ENCODE measurements at regions not wholly inside any gene's neighbourhood (a gene's known extent, or its start where the extent isn't known, plus 50 kb on each side); places are given as distances from the start of the nearest gene placed in this dataset.
"Not testable (repeated sequence)": the region's sequence is repeated elsewhere in the genome, so short reads cannot be mapped to it uniquely, and the experiment has no call there.

DNA sequence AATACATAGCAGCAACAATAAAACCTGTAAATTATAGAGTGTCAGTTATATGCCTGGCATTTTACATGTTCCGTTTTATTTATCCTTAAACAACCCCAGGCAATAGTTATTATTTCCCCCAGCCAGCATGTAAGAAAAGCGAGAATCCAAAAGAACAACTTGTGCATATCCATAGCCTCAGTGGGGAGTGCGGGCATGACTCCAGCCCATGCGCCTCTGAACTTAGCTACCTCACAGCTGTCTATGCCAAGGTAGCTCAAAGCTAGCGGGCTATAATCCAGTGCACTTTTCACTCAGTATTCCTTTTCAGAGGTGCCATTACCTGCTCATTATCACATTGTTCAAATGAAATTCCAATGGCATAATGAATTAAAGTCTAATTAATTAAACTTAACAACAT lies 257.3 kb upstream of the EDNRA start:
- Mint-ChIP-seq H3K4me3 (no peak overlapping the region), H3K27me3 (no peaks in the 10 kb centered on the region), H3K9me3 (no peaks in the 10 kb centered on the region), H3K27ac (no peak overlapping the region), H3K36me3 (no peaks in the 10 kb centered on the region), H3K4me1 (no peaks in the 10 kb centered on the region)
- DNase-seq = no peak
- H3K9me3 ChIP-seq (ENCODE audit: control insufficient read depth in 1 of 2, low read length in 2 of 2) = no peaks in the 10 kb centered on the region
- intact Hi-C loops (cut with micrococcal nuclease) = no loop called here
- ChIA-PET POLR2A (ENCODE audit: partially characterized antibody) (no interaction called here), CTCF (ENCODE audit: partially characterized antibody) (no interaction called here)
- H3K4me1 ChIP-seq (ENCODE audit: insufficient read depth, low read length) = no peaks in the 10 kb centered on the region
- no peak overlapping the region for H3K27ac ChIP-seq (ENCODE audit: low read depth, low read length)
- H3K27me3 ChIP-seq (ENCODE audit: insufficient read depth, low read length) = no peaks in the 10 kb centered on the region
- H3K4me3 ChIP-seq (ENCODE audit: low read length in 2 of 2) = no peak overlapping the region
- H3K36me3 ChIP-seq (ENCODE audit: insufficient read depth, low read length) = no peaks in the 10 kb centered on the region

DNA sequence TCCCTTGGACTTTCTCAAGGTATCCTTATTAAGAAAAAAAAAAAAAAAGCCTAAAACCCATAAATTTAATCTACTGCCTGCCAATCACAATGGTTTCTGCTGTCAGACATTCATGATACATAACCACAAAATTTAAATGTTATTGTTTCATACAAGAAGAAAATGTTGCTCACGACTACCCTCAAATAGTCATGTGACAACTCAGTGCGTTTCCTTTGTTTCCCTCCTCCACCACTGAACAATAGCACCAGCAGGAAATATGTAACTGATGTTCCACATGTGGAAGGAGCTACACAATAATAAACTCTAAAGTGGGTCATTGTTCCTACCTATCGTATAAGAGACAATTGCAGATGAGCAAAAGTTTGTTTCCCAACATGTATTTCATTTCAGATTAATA lies 244.1 kb upstream of the EDNRA start:
- Mint-ChIP-seq H3K36me3 (no peaks in the 10 kb centered on the region), H3K4me3 (no peak overlapping the region), H3K27ac (no peak overlapping the region), H3K9me3 (no peaks in the 10 kb centered on the region), H3K27me3 (no peaks in the 10 kb centered on the region), H3K4me1 (no peaks in the 10 kb centered on the region)
- ChIA-PET CTCF (ENCODE audit: partially characterized antibody) (no interaction called here), POLR2A (ENCODE audit: partially characterized antibody) (no interaction called here)
- intact Hi-C loops (cut with micrococcal nuclease) = no loop called here
- H3K4me1 ChIP-seq (ENCODE audit: insufficient read depth, low read length) = no peaks in the 10 kb centered on the region
- no peaks in the 10 kb centered on the region for H3K9me3 ChIP-seq (ENCODE audit: control insufficient read depth in 1 of 2, low read length in 2 of 2)
- H3K27ac ChIP-seq (ENCODE audit: low read depth, low read length) = no peak overlapping the region
- no peak for DNase-seq
- no peaks in the 10 kb centered on the region for H3K27me3 ChIP-seq (ENCODE audit: insufficient read depth, low read length)
- no peak overlapping the region for H3K4me3 ChIP-seq (ENCODE audit: low read length in 2 of 2)
- H3K36me3 ChIP-seq (ENCODE audit: insufficient read depth, low read length) = no peaks in the 10 kb centered on the region

DNA sequence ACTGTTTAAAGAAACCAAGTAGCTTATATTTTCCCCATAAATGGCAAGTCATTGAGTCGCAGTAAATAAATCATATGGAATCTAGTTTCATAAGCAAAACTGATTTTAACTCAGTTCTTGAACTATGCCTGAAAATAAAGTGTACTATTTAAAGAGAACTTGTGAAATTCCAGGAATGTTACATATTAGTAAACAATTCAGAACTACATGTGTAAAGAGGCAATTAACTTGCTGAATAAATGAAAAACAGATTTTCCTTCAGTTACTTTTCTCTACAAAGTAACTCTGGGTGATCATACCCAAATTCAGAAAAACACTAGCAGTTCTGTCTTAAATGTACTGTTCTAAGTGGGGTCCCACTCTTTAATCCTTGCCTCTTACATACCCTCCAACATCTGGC lies 236.1 kb upstream of the EDNRA start:
- no peak for DNase-seq
- Histone ChIP-seq H3K9me3 (ENCODE audit: control insufficient read depth in 1 of 2, low read length in 2 of 2) (no peaks in the 10 kb centered on the region), H3K4me1 (ENCODE audit: insufficient read depth, low read length) (no peaks in the 10 kb centered on the region), H3K36me3 (ENCODE audit: insufficient read depth, low read length) (no peaks in the 10 kb centered on the region), H3K4me3 (ENCODE audit: low read length in 2 of 2) (no peak overlapping the region), H3K27ac (ENCODE audit: low read depth, low read length) (no peak overlapping the region), H3K27me3 (ENCODE audit: insufficient read depth, low read length) (no peaks in the 10 kb centered on the region)
- H3K9me3 Mint-ChIP-seq = no peaks in the 10 kb centered on the region
- H3K36me3 Mint-ChIP-seq = no peaks in the 10 kb centered on the region
- no peak overlapping the region for H3K4me3 Mint-ChIP-seq
- H3K4me1 Mint-ChIP-seq = no peaks in the 10 kb centered on the region
- ChIA-PET POLR2A (ENCODE audit: partially characterized antibody) (no interaction called here), CTCF (ENCODE audit: partially characterized antibody) (no interaction called here)
- H3K27me3 Mint-ChIP-seq = no peaks in the 10 kb centered on the region
- H3K27ac Mint-ChIP-seq = no peak overlapping the region
- intact Hi-C loops (cut with micrococcal nuclease) = no loop called here

DNA sequence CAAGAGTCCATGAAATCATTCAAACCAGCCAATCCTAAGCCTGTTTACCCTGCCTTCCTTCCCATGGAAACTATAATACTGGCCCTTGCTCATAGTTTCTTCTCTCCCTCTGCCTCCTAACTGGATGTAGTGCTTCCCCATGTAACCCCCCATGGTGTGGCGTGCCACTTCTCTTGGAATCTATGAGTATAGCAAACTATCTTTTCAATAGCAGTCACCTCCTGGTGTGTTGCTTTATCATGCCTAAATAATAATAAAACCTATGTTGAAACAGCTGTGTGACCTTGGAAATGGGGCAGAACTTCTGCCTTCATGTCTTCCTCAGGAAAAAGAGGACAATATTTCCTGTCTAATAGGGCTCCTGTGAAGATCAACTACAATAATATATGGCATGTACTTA lies 234.8 kb upstream of the EDNRA start:
- ChIA-PET CTCF (ENCODE audit: partially characterized antibody) (no interaction called here), POLR2A (ENCODE audit: partially characterized antibody) (no interaction called here)
- H3K4me3 Mint-ChIP-seq = no peak overlapping the region
- no peak overlapping the region for H3K27ac Mint-ChIP-seq
- Histone ChIP-seq H3K9me3 (ENCODE audit: control insufficient read depth in 1 of 2, low read length in 2 of 2) (no peaks in the 10 kb centered on the region), H3K4me1 (ENCODE audit: insufficient read depth, low read length) (no peaks in the 10 kb centered on the region), H3K36me3 (ENCODE audit: insufficient read depth, low read length) (no peaks in the 10 kb centered on the region), H3K4me3 (ENCODE audit: low read length in 2 of 2) (no peak overlapping the region), H3K27me3 (ENCODE audit: insufficient read depth, low read length) (no peaks in the 10 kb centered on the region), H3K27ac (ENCODE audit: low read depth, low read length) (no peak overlapping the region)
- H3K27me3 Mint-ChIP-seq = no peaks in the 10 kb centered on the region
- no peak for DNase-seq
- intact Hi-C loops (cut with micrococcal nuclease) = no loop called here
- peaks cover 0 to under 1% (median 0%) of the 10 kb centered on the region in 8 donors for H3K9me3 Mint-ChIP-seq
- H3K36me3 Mint-ChIP-seq = no peaks in the 10 kb centered on the region
- H3K4me1 Mint-ChIP-seq = no peaks in the 10 kb centered on the region

DNA sequence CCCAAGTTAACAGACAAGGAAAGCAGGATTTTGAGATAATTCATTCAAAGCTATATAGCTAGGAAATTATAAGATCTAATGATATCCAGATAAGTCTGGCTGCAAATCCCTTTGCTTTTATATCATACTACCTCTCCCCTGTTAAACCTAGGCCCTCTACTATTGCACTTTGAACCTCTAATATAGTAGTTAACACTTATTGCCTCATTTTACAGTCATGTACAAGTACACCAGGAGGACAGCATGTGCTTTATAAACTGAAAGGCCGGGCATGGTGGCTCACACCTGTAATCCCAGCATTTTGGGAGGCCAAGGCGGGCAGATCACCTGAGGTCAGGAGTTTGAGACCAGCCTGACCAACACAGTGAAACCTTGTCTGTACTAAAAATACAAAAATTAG lies 234.4 kb upstream of the EDNRA start:
- H3K36me3 ChIP-seq (ENCODE audit: insufficient read depth, low read length); H3K4me1 ChIP-seq (ENCODE audit: insufficient read depth, low read length); H3K9me3 Mint-ChIP-seq; H3K9me3 ChIP-seq (ENCODE audit: control insufficient read depth in 1 of 2, low read length in 2 of 2); H3K27ac Mint-ChIP-seq; intact Hi-C loops (cut with micrococcal nuclease); H3K27me3 Mint-ChIP-seq; DNase-seq; POLR2A ChIA-PET (ENCODE audit: partially characterized antibody); H3K4me3 Mint-ChIP-seq; H3K27ac ChIP-seq (ENCODE audit: low read depth, low read length); H3K36me3 Mint-ChIP-seq; H3K4me3 ChIP-seq (ENCODE audit: low read length in 2 of 2); CTCF ChIA-PET (ENCODE audit: partially characterized antibody); H3K27me3 ChIP-seq (ENCODE audit: insufficient read depth, low read length); H3K4me1 Mint-ChIP-seq: not testable (repeated sequence)

DNA sequence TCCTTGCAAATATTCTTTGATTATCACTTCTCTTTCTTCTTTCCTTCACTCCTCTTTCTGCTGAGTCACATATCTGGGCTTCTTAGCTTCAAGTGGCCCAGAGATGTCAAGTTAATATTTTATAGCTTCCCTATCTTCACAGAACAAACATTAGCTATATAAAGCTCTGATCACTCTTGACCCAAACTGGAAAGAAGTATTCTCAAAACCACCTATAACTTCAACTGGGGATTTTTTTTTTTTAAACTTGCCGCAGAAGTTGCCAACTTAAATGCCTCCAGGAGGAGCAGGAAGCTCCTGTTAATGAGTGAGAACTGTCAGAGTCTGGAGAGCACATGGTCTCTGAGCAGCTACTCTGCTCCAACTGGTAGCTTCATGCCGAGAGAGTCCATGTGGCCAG lies 233.3 kb upstream of the EDNRA start:
- H3K36me3 ChIP-seq (ENCODE audit: insufficient read depth, low read length) = no peaks in the 10 kb centered on the region
- H3K36me3 Mint-ChIP-seq = no peaks in the 10 kb centered on the region
- H3K27me3 ChIP-seq (ENCODE audit: insufficient read depth, low read length) = no peaks in the 10 kb centered on the region
- no peaks in the 10 kb centered on the region for H3K9me3 ChIP-seq (ENCODE audit: control insufficient read depth in 1 of 2, low read length in 2 of 2)
- no peak overlapping the region for H3K27ac ChIP-seq (ENCODE audit: low read depth, low read length)
- no peaks in the 10 kb centered on the region for H3K4me1 ChIP-seq (ENCODE audit: insufficient read depth, low read length)
- DNase-seq = no peak
- H3K9me3 Mint-ChIP-seq = peaks cover 0 to 6% (median under 1%) of the 10 kb centered on the region in 8 donors
- intact Hi-C loops (cut with micrococcal nuclease) = no loop called here
- no peak overlapping the region for H3K4me3 ChIP-seq (ENCODE audit: low read length in 2 of 2)
- no peaks in the 10 kb centered on the region for H3K27me3 Mint-ChIP-seq
- no peak overlapping the region for H3K27ac Mint-ChIP-seq
- no peak overlapping the region for H3K4me3 Mint-ChIP-seq
- ChIA-PET POLR2A (ENCODE audit: partially characterized antibody) (no interaction called here), CTCF (ENCODE audit: partially characterized antibody) (no interaction called here)
- no peaks in the 10 kb centered on the region for H3K4me1 Mint-ChIP-seq

DNA sequence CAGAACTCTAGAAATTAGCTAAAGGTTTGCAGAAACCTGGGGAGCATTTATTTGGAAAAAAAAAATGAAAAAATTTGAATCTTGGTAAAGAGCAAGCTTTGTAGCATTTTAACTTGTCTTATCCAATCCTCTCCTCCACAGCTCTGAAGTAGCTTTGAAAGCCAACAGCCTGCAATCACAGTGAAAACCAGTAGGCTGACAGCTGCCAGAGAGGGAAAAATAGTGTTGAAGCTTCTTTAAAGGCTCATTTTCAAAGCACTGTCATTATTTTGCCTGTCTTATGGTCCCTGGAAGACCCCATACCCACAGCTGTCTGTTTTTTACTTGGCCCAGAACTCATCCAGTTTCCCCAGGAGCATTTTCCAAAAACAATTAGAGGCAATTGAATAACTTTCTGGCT lies 230.8 kb upstream of the EDNRA start:
- Histone ChIP-seq H3K4me1 (ENCODE audit: insufficient read depth, low read length) (no peaks in the 10 kb centered on the region), H3K27ac (ENCODE audit: low read depth, low read length) (no peak overlapping the region), H3K27me3 (ENCODE audit: insufficient read depth, low read length) (no peaks in the 10 kb centered on the region), H3K4me3 (ENCODE audit: low read length in 2 of 2) (no peak overlapping the region), H3K36me3 (ENCODE audit: insufficient read depth, low read length) (no peaks in the 10 kb centered on the region), H3K9me3 (ENCODE audit: control insufficient read depth in 1 of 2, low read length in 2 of 2) (no peaks in the 10 kb centered on the region)
- POLR2A ChIA-PET (ENCODE audit: partially characterized antibody) = no interaction called here
- Mint-ChIP-seq H3K9me3 (peaks cover 0 to 8% (median 4%) of the 10 kb centered on the region in 8 donors), H3K4me1 (no peaks in the 10 kb centered on the region), H3K27ac (no peak overlapping the region), H3K4me3 (no peak overlapping the region), H3K36me3 (no peaks in the 10 kb centered on the region), H3K27me3 (no peaks in the 10 kb centered on the region)
- CTCF ChIA-PET (ENCODE audit: partially characterized antibody) = no interaction called here
- intact Hi-C loops (cut with micrococcal nuclease) = no loop called here
- no peak for DNase-seq

DNA sequence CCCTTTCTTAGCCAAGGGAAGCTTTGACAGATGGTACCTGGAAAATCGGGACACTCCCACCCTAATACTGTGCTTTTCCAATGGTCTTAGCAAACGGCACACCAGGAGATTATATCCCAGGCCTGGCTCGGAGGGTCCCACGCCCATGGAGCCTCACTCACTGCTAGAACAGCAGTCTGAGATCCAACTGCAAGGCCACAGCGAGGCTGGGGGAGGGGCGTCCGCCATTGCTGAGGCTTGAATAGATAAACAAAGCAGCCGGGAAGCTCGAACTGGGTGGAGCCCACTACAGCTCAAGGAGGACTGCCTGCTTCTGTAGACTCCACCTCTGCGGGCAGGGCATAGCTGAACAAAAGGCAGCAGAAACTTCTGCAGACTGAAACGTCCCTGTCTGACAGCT lies 225.6 kb upstream of the EDNRA start:
- intact Hi-C loops (cut with micrococcal nuclease); H3K4me3 Mint-ChIP-seq; H3K27ac ChIP-seq (ENCODE audit: low read depth, low read length); H3K27me3 ChIP-seq (ENCODE audit: insufficient read depth, low read length); H3K27me3 Mint-ChIP-seq; H3K4me1 Mint-ChIP-seq; H3K4me1 ChIP-seq (ENCODE audit: insufficient read depth, low read length); H3K36me3 Mint-ChIP-seq; CTCF ChIA-PET (ENCODE audit: partially characterized antibody); H3K27ac Mint-ChIP-seq; POLR2A ChIA-PET (ENCODE audit: partially characterized antibody); DNase-seq; H3K36me3 ChIP-seq (ENCODE audit: insufficient read depth, low read length); H3K9me3 ChIP-seq (ENCODE audit: control insufficient read depth in 1 of 2, low read length in 2 of 2); H3K4me3 ChIP-seq (ENCODE audit: low read length in 2 of 2): not testable (repeated sequence)
- H3K9me3 Mint-ChIP-seq = peaks cover 0 to 14% (median 8%) of the 10 kb centered on the region in 8 donors
